ENCODE measurements at regions not wholly inside any gene's neighbourhood (a gene's known extent, or its start where the extent isn't known, plus 50 kb on each side); places are given as distances from the start of the nearest gene placed in this dataset.
"Not testable (repeated sequence)": the region's sequence is repeated elsewhere in the genome, so short reads cannot be mapped to it uniquely, and the experiment has no call there.

GRCh38 chr10:9051328-9051974 lies 997.0 kb downstream of the GATA3 start:
- H3K4me3 Mint-ChIP-seq: no peak overlapping the region
- H3K9me3 Mint-ChIP-seq: peaks cover 7% of the 10 kb centered on the region
- H3K4me1 Mint-ChIP-seq: peaks cover 5% of the 10 kb centered on the region
- H3K27me3 Mint-ChIP-seq: no peaks in the 10 kb centered on the region
- ATAC-seq (replicated peaks): no peak
- no peaks in the 10 kb centered on the region for H3K36me3 Mint-ChIP-seq (ENCODE audit: low read depth)
- H3K27ac Mint-ChIP-seq: no peak overlapping the region

GRCh38 chr10:9052767-9053166 lies 998.3 kb downstream of the GATA3 start:
- Mint-ChIP-seq H3K9me3 (peaks cover 7% of the 10 kb centered on the region), H3K27me3 (no peaks in the 10 kb centered on the region), H3K27ac (no peak overlapping the region), H3K4me3 (no peak overlapping the region), H3K4me1 (peaks cover 5% of the 10 kb centered on the region), H3K36me3 (ENCODE audit: low read depth) (no peaks in the 10 kb centered on the region)
- ATAC-seq (replicated peaks): peak; percentile 45

- Mint-ChIP-seq H3K36me3 (ENCODE audit: low read depth) (no peaks in the 10 kb centered on the region), H3K9me3 (peaks cover 7% of the 10 kb centered on the region), H3K4me3 (no peak overlapping the region), H3K27ac (no peak overlapping the region), H3K27me3 (no peaks in the 10 kb centered on the region), H3K4me1 (peaks cover 5% of the 10 kb centered on the region)
- ATAC-seq (replicated peaks): no peak
Measured at GRCh38 chr10:9056521-9056920, 1002.0 kb downstream of the GATA3 start.

GRCh38 chr10:9057293-9057692 lies 1002.8 kb downstream of the GATA3 start:
- H3K4me1 Mint-ChIP-seq; H3K36me3 Mint-ChIP-seq (ENCODE audit: low read depth); ATAC-seq (replicated peaks); H3K4me3 Mint-ChIP-seq; H3K9me3 Mint-ChIP-seq; H3K27ac Mint-ChIP-seq; H3K27me3 Mint-ChIP-seq: not testable (repeated sequence)

- no peaks in the 10 kb centered on the region for H3K4me1 Mint-ChIP-seq
Measured at GRCh38 chr10:9060314-9060713, 1005.8 kb downstream of the GATA3 start.

GRCh38 chr10:9061871-9062270 lies 1007.4 kb downstream of the GATA3 start:
- no peak for ATAC-seq (replicated peaks)
- Mint-ChIP-seq H3K27ac (no peak overlapping the region), H3K36me3 (ENCODE audit: low read depth) (no peaks in the 10 kb centered on the region), H3K4me1 (no peaks in the 10 kb centered on the region), H3K27me3 (no peaks in the 10 kb centered on the region), H3K9me3 (no peaks in the 10 kb centered on the region), H3K4me3 (no peak overlapping the region)

More at GRCh38 chr10:9060314-9060713, 1005.8 kb downstream of the GATA3 start:
- Mint-ChIP-seq H3K9me3 (no peaks in the 10 kb centered on the region), H3K27ac (no peak overlapping the region), H3K36me3 (ENCODE audit: low read depth) (no peaks in the 10 kb centered on the region), H3K4me3 (no peak overlapping the region), H3K27me3 (no peaks in the 10 kb centered on the region)
- no peak for ATAC-seq (replicated peaks)

- H3K4me1 Mint-ChIP-seq: no peaks in the 10 kb centered on the region
- ATAC-seq (replicated peaks): no peak
- H3K27ac Mint-ChIP-seq: no peak overlapping the region
- peaks cover 5% of the 10 kb centered on the region for H3K9me3 Mint-ChIP-seq
- H3K4me3 Mint-ChIP-seq: no peak overlapping the region
- no peaks in the 10 kb centered on the region for H3K27me3 Mint-ChIP-seq
- no peaks in the 10 kb centered on the region for H3K36me3 Mint-ChIP-seq (ENCODE audit: low read depth)
Measured at GRCh38 chr10:9066152-9066551, 1011.7 kb downstream of the GATA3 start.

GRCh38 chr10:9068003-9068402 lies 1013.5 kb downstream of the GATA3 start:
- Mint-ChIP-seq H3K4me1 (no peaks in the 10 kb centered on the region), H3K4me3 (no peak overlapping the region), H3K27me3 (peaks cover 4% of the 10 kb centered on the region), H3K9me3 (peaks cover 5% of the 10 kb centered on the region), H3K27ac (no peak overlapping the region), H3K36me3 (ENCODE audit: low read depth) (no peaks in the 10 kb centered on the region)
- no peak for ATAC-seq (replicated peaks)

GRCh38 chr10:9069136-9069535 lies 1014.6 kb downstream of the GATA3 start:
- Mint-ChIP-seq H3K36me3 (ENCODE audit: low read depth) (no peaks in the 10 kb centered on the region), H3K9me3 (peaks cover 5% of the 10 kb centered on the region)
- ATAC-seq (replicated peaks): peak; percentile 32

GRCh38 chr10:9075420-9075819 lies 1020.9 kb downstream of the GATA3 start:
- Mint-ChIP-seq H3K9me3 (peaks cover 4% of the 10 kb centered on the region), H3K4me1 (no peaks in the 10 kb centered on the region), H3K4me3 (no peak overlapping the region), H3K36me3 (ENCODE audit: low read depth) (no peaks in the 10 kb centered on the region), H3K27ac (no peak overlapping the region), H3K27me3 (peaks cover 14% of the 10 kb centered on the region)
- ATAC-seq (replicated peaks): no peak

More at GRCh38 chr10:9069136-9069535, 1014.6 kb downstream of the GATA3 start:
- Mint-ChIP-seq H3K4me3 (no peak overlapping the region), H3K27ac (no peak overlapping the region), H3K27me3 (peaks cover 4% of the 10 kb centered on the region), H3K4me1 (no peaks in the 10 kb centered on the region)

GRCh38 chr10:9076066-9076465 lies 1021.6 kb downstream of the GATA3 start:
- Mint-ChIP-seq H3K36me3 (ENCODE audit: low read depth) (no peaks in the 10 kb centered on the region), H3K4me1 (no peaks in the 10 kb centered on the region), H3K9me3 (peaks cover 4% of the 10 kb centered on the region), H3K27me3 (peaks cover 14% of the 10 kb centered on the region), H3K27ac (no peak overlapping the region), H3K4me3 (no peak overlapping the region)
- ATAC-seq (replicated peaks): peak; percentile 19

- no peak for ATAC-seq (replicated peaks)
- Mint-ChIP-seq H3K27ac (no peak overlapping the region), H3K9me3 (peaks cover 4% of the 10 kb centered on the region), H3K27me3 (peaks cover 10% of the 10 kb centered on the region), H3K4me3 (no peak overlapping the region), H3K4me1 (peaks cover 5% of the 10 kb centered on the region), H3K36me3 (ENCODE audit: low read depth) (no peaks in the 10 kb centered on the region)
Measured at GRCh38 chr10:9081253-9081652, 1026.8 kb downstream of the GATA3 start.

GRCh38 chr10:9081961-9082360 lies 1027.5 kb downstream of the GATA3 start:
- ATAC-seq (replicated peaks): peak; percentile 56
- Mint-ChIP-seq H3K4me3 (no peak overlapping the region), H3K27ac (no peak overlapping the region), H3K9me3 (peaks cover 4% of the 10 kb centered on the region), H3K36me3 (ENCODE audit: low read depth) (no peaks in the 10 kb centered on the region), H3K27me3 (peaks cover 8% of the 10 kb centered on the region), H3K4me1 (peaks cover 5% of the 10 kb centered on the region)

GRCh38 chr10:9091530-9092093 lies 1037.1 kb downstream of the GATA3 start:
- no peaks in the 10 kb centered on the region for H3K27me3 Mint-ChIP-seq
- peak; percentile 95 for ATAC-seq (replicated peaks)
- no peak overlapping the region for H3K27ac Mint-ChIP-seq
- peaks cover 13% of the 10 kb centered on the region for H3K4me1 Mint-ChIP-seq
- no peaks in the 10 kb centered on the region for H3K9me3 Mint-ChIP-seq
- no peak overlapping the region for H3K4me3 Mint-ChIP-seq
- no peaks in the 10 kb centered on the region for H3K36me3 Mint-ChIP-seq (ENCODE audit: low read depth)

GRCh38 chr10:9096288-9096687 lies 1041.8 kb downstream of the GATA3 start:
- Mint-ChIP-seq H3K36me3 (ENCODE audit: low read depth) (no peaks in the 10 kb centered on the region), H3K27me3 (no peaks in the 10 kb centered on the region), H3K4me3 (peak overlapping the region; percentile 22), H3K4me1 (peaks cover 13% of the 10 kb centered on the region), H3K9me3 (no peaks in the 10 kb centered on the region), H3K27ac (no peak overlapping the region)
- ATAC-seq (replicated peaks): peak; percentile 62

All from activated T-helper 17 cell treated with anti-CD3 and anti-CD28 coated beads, Interleukin-2, amount 50 U/mL, for 72 hours (primary cell).